Suprapubic skin (tissue), 4 donors: ENCODE measurements at regions not wholly inside any gene's neighbourhood (a gene's known extent, or its start where the extent isn't known, plus 50 kb on each side); places are given as distances from the start of the nearest gene placed in this dataset.
"Not testable (repeated sequence)": the region's sequence is repeated elsewhere in the genome, so short reads cannot be mapped to it uniquely, and the experiment has no call there.

Experiments
- DNase-seq, 2 donors: peaks; one replicate each; pipeline ENCODE4 v3.0.0-alpha.2; 2019; ENCODE audit warnings: low spot score in 2 of 2
- H3K27ac ChIP-seq: fragments of 200-600 bp; sonication (generic); one replicate; pipeline ENCODE4 v1.5.1; 2019
- H3K27me3 ChIP-seq: fragments of 200-600 bp; sonication (generic); one replicate; pipeline ENCODE4 v1.5.1; 2019
- H3K36me3 ChIP-seq: fragments of 200-600 bp; sonication (generic); one replicate; pipeline ENCODE4 v1.5.1; 2019
- H3K4me1 ChIP-seq: fragments of 200-600 bp; sonication (generic); one replicate; pipeline ENCODE4 v1.5.1; 2019
- H3K4me3 ChIP-seq: fragments of 200-600 bp; sonication (generic); one replicate; pipeline ENCODE4 v1.5.1; 2019; ENCODE audit warnings: mild to moderate bottlenecking
- H3K9me3 ChIP-seq: fragments of 200-600 bp; sonication (generic); one replicate; pipeline ENCODE4 v1.5.1; 2019
- CTCF ChIP-seq, 2 donors: fragments of 200-600 bp in 1 of 2; fragments of 450-650 bp in 1 of 2; sonication (generic) in 1 of 2; IDR thresholded peaks; one replicate each; pipeline ENCODE4 v1.5.1; 2016 to 2019; ENCODE audit warnings: antibody characterized with exemption in 2 of 2, mild to moderate bottlenecking in 1 of 2, moderate library complexity in 1 of 2
- EP300 ChIP-seq: sonication (generic); formaldehyde crosslinking; IDR thresholded peaks from one replicate; pipeline ENCODE4 v1.6.1; 2017; ENCODE audit warnings: antibody characterized with exemption
- POLR2A ChIP-seq, 2 donors: fragments of 450-650 bp; IDR thresholded peaks; one replicate each; pipeline ENCODE4 v1.6.1; 2017; ENCODE audit warnings: antibody characterized with exemption in 2 of 2, mild to moderate bottlenecking in 2 of 2, moderate library complexity in 2 of 2
- POLR2AphosphoS5 ChIP-seq, 3 donors: sonication (generic); formaldehyde crosslinking; IDR thresholded peaks; one replicate each; pipeline ENCODE4 v1.6.1; 2017; ENCODE audit warnings: antibody characterized with exemption in 3 of 3
- WGBS: methylation state at CpG from one replicate; pipeline ENCODE4 v1.1.5; 2018; 5-methylcytosine and 5-hydroxymethylcytosine counted together

GRCh38 chr9:75454891-75455290 lies 366.6 kb downstream of the OSTF1 start:
- Histone ChIP-seq H3K4me3 (no peak overlapping the region), H3K9me3 (no peaks in the 10 kb centered on the region), H3K4me1 (peaks cover 29% of the 10 kb centered on the region), H3K27me3 (no peaks in the 10 kb centered on the region), H3K36me3 (no peaks in the 10 kb centered on the region), H3K27ac (no peak overlapping the region)
- DNase-seq = no peak
- 93% methylated on average over 2 of the region's 2 CpGs for WGBS
- TF ChIP-seq EP300 (no peak), CTCF (IDR thresholded peaks at IDR 0.05) (no peak), POLR2A (IDR thresholded peaks at IDR 0.05) (no peak), POLR2AphosphoS5 (IDR thresholded peaks at IDR 0.05) (no peak)

- TF ChIP-seq EP300 = no peak
- TF ChIP-seq CTCF (IDR thresholded peaks at IDR 0.05) = no peak
- TF ChIP-seq POLR2A (IDR thresholded peaks at IDR 0.05) = no peak
- no peak for TF ChIP-seq POLR2AphosphoS5 (IDR thresholded peaks at IDR 0.05)
- H3K36me3 ChIP-seq = no peaks in the 10 kb centered on the region
- H3K27me3 ChIP-seq = no peaks in the 10 kb centered on the region
- H3K9me3 ChIP-seq = no peaks in the 10 kb centered on the region
- no peak overlapping the region for H3K4me3 ChIP-seq
- H3K27ac ChIP-seq = no peak overlapping the region
- WGBS = 32% methylated on average over 1 of the region's 1 CpG
- peaks cover 29% of the 10 kb centered on the region for H3K4me1 ChIP-seq
- no peak for DNase-seq
Observed at GRCh38 chr9:75455444-75455921, 367.2 kb downstream of the OSTF1 start.

- Histone ChIP-seq H3K4me3 (no peak overlapping the region), H3K27ac (no peak overlapping the region), H3K4me1 (peaks cover 22% of the 10 kb centered on the region), H3K9me3 (no peaks in the 10 kb centered on the region), H3K27me3 (no peaks in the 10 kb centered on the region), H3K36me3 (no peaks in the 10 kb centered on the region)
- TF ChIP-seq CTCF (IDR thresholded peaks at IDR 0.05) = no peak
- TF ChIP-seq POLR2AphosphoS5 (IDR thresholded peaks at IDR 0.05) = no peak
- no peak for DNase-seq
Observed at GRCh38 chr9:75456698-75457097, 368.4 kb downstream of the OSTF1 start.

- peaks cover 15% of the 10 kb centered on the region for H3K4me1 ChIP-seq
- DNase-seq = no peak
- no peaks in the 10 kb centered on the region for H3K36me3 ChIP-seq
- 77% methylated on average over 6 of the region's 6 CpGs for WGBS
- H3K27ac ChIP-seq = no peak overlapping the region
- no peak overlapping the region for H3K4me3 ChIP-seq
- no peaks in the 10 kb centered on the region for H3K9me3 ChIP-seq
- no peak for TF ChIP-seq POLR2A (IDR thresholded peaks at IDR 0.05)
- no peaks in the 10 kb centered on the region for H3K27me3 ChIP-seq
Observed at GRCh38 chr9:75457474-75458011, 369.2 kb downstream of the OSTF1 start.

DNA sequence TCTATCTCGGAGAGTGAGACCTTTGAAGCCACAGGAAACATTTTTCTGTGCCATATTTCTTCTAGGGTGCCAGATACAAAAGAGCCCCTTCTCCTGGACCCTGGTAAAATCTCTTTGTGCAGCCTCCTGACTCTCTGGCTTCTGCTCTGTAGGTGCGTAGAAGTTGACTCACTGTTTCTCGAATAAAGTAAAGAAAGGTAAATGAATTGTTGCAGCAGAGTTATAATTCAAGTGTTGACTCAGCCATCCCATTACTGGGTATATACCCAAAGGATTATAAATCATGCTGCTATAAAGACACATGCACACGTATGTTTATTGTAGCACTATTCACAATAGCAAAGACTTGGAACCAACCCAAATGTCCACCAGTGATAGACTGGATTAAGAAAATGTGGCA lies 371.0 kb downstream of the OSTF1 start:
- DNase-seq, H3K36me3 ChIP-seq, H3K27ac ChIP-seq, H3K4me1 ChIP-seq, H3K27me3 ChIP-seq, H3K9me3 ChIP-seq, H3K4me3 ChIP-seq: not testable (repeated sequence)
- WGBS = 86% methylated on average over 4 of the region's 4 CpGs

DNA sequence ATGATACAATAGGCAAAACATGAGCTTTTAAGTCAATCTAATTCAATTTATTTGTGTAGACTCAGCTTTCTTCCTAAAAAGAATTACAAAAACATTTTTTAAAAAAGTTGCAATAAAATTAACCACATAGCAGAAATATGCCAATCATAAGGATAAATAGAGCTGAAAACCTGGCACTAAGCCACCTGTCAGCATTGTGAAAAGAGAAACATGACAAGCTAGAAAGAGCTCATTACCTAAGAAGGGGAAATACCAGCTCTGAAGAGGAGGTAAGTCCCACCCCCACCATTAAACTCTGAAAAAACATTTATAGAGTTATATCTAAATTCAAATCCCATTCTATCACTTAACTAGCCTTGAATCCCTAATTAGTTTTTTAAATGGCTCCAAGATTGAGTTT lies 372.9 kb downstream of the OSTF1 start:
- Histone ChIP-seq H3K27ac (no peak overlapping the region), H3K4me1 (no peaks in the 10 kb centered on the region), H3K4me3 (no peak overlapping the region), H3K27me3 (no peaks in the 10 kb centered on the region), H3K36me3 (no peaks in the 10 kb centered on the region), H3K9me3 (no peaks in the 10 kb centered on the region)
- no peak for TF ChIP-seq POLR2A (IDR thresholded peaks at IDR 0.05)
- TF ChIP-seq EP300 = no peak
- no peak for TF ChIP-seq POLR2AphosphoS5 (IDR thresholded peaks at IDR 0.05)
- no peak for TF ChIP-seq CTCF (IDR thresholded peaks at IDR 0.05)
- no peak for DNase-seq
